ENCODE measurements at regions not wholly inside any gene's neighbourhood (a gene's known extent, or its start where the extent isn't known, plus 50 kb on each side); places are given as distances from the start of the nearest gene placed in this dataset.

DNA sequence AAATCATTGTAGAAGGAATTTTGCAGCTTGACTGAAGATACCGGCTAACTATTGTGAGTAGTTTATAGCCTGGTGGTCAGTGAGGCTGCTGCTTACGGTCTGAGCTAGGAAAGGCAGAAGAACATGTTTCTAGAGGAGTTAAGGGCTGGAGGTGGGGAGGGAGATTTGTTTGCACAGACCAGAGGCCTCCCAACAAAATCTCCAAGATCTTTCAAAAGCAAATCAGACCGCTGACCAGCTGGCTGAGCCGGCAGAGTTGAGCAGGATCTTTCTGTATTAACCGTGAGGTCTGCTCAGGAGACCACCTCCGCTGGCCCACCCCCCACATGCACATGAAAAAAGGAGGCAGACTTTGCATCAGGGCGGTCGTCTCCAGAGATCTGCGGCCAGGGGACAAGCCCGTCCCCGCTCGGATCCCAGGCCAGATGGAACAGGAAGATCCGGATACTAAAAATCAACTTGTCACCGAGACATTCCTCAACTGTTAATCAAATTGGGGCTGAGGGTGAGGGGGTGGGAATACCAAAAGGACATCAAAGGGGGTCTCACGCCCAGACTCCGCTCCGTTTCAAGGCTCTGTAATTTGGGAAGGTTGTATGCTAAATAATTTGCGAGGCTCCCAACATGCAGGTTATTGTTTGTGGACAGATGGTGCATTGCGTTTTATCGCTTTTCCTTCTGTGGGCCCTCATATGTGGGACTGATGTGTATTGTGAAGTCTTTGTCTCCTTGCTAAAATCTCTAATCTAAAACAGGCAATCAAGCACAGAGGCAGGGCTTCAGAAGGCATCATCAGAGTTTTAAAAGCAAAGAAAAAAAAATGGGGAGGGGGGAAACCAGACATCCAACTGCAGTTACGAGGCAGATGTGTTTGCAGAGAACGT lies 319.0 kb downstream of the ZNF536 start:
- no peak for TF ChIP-seq POLR2A (IDR thresholded peaks at IDR 0.05)
- TF ChIP-seq, protein P1, sequence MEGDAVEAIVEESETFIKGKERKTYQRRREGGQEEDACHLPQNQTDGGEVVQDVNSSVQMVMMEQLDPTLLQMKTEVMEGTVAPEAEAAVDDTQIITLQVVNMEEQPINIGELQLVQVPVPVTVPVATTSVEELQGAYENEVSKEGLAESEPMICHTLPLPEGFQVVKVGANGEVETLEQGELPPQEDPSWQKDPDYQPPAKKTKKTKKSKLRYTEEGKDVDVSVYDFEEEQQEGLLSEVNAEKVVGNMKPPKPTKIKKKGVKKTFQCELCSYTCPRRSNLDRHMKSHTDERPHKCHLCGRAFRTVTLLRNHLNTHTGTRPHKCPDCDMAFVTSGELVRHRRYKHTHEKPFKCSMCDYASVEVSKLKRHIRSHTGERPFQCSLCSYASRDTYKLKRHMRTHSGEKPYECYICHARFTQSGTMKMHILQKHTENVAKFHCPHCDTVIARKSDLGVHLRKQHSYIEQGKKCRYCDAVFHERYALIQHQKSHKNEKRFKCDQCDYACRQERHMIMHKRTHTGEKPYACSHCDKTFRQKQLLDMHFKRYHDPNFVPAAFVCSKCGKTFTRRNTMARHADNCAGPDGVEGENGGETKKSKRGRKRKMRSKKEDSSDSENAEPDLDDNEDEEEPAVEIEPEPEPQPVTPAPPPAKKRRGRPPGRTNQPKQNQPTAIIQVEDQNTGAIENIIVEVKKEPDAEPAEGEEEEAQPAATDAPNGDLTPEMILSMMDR (IDR thresholded peaks at IDR 0.05) = no peak

All from adrenal gland (tissue), 5 donors.